Vagina (tissue), 2 donors: ENCODE measurements at regions not wholly inside any gene's neighbourhood (a gene's known extent, or its start where the extent isn't known, plus 50 kb on each side); places are given as distances from the start of the nearest gene placed in this dataset.
"Not testable (repeated sequence)": the region's sequence is repeated elsewhere in the genome, so short reads cannot be mapped to it uniquely, and the experiment has no call there.

Experiments used
- DNase-seq, 2 donors: peaks; one replicate each; pipeline ENCODE4 v3.0.0-alpha.2; 2017; ENCODE audit errors: extremely low spot score in 2 of 2
- H3K27ac ChIP-seq: fragments of 200-600 bp; sonication (generic); one replicate; pipeline ENCODE4 v1.5.1; 2019
- H3K27me3 ChIP-seq: fragments of 200-600 bp; sonication (generic); one replicate; pipeline ENCODE4 v1.5.1; 2019
- H3K36me3 ChIP-seq, 2 donors: fragments of 200-600 bp; sonication (generic); one replicate each; pipeline ENCODE4 v1.5.1; 2017 to 2019
- H3K4me1 ChIP-seq: fragments of 200-600 bp; sonication (generic); one replicate; pipeline ENCODE4 v1.5.1; 2019
- H3K4me3 ChIP-seq, 2 donors: fragments of 200-600 bp; sonication (generic); 1 replicate in 1 of 2; 2 replicates in 1 of 2; pipeline ENCODE4 v1.5.1; 2016 to 2019
- H3K9me3 ChIP-seq: fragments of 200-600 bp; sonication (generic); one replicate; pipeline ENCODE4 v1.5.1; 2019
- POLR2A ChIP-seq, 2 donors: fragments of 450-650 bp; IDR thresholded peaks; one replicate each; pipeline ENCODE4 v1.6.1; 2017; ENCODE audit warnings: antibody characterized with exemption in 2 of 2, mild to moderate bottlenecking in 2 of 2, moderate library complexity in 2 of 2
- POLR2AphosphoS5 ChIP-seq, 2 donors: sonication (generic); formaldehyde crosslinking; IDR thresholded peaks; one replicate each; pipeline ENCODE4 v1.9.0; 2017; ENCODE audit warnings: antibody characterized with exemption in 2 of 2, mild to moderate bottlenecking in 2 of 2, low read depth in 1 of 2; ENCODE audit not compliant: insufficient read depth in 1 of 2
- intact Hi-C: fragments of 100-400 bp; cut with DNase I; formaldehyde crosslinking; loops from one replicate; pipeline ENCODE4 v1.15.1; 2023
- TF ChIP-seq, protein P1 (sequence below), 3 experiments: fragments of 450-650 bp in 2 of 3; fragments of 200-600 bp in 1 of 3; sonication (generic) in 1 of 3; IDR thresholded peaks; one replicate each; pipeline ENCODE4 v1.5.1; 2017 to 2019; ENCODE audit warnings: antibody characterized with exemption in 3 of 3, mild to moderate bottlenecking in 2 of 3, moderate library complexity in 2 of 3

- H3K9me3 ChIP-seq, result no peaks in the 10 kb centered on the region
- TF ChIP-seq POLR2A (IDR thresholded peaks at IDR 0.05), result no peak
- TF ChIP-seq, protein P1, sequence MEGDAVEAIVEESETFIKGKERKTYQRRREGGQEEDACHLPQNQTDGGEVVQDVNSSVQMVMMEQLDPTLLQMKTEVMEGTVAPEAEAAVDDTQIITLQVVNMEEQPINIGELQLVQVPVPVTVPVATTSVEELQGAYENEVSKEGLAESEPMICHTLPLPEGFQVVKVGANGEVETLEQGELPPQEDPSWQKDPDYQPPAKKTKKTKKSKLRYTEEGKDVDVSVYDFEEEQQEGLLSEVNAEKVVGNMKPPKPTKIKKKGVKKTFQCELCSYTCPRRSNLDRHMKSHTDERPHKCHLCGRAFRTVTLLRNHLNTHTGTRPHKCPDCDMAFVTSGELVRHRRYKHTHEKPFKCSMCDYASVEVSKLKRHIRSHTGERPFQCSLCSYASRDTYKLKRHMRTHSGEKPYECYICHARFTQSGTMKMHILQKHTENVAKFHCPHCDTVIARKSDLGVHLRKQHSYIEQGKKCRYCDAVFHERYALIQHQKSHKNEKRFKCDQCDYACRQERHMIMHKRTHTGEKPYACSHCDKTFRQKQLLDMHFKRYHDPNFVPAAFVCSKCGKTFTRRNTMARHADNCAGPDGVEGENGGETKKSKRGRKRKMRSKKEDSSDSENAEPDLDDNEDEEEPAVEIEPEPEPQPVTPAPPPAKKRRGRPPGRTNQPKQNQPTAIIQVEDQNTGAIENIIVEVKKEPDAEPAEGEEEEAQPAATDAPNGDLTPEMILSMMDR (IDR thresholded peaks at IDR 0.05), result no peak
- TF ChIP-seq POLR2AphosphoS5 (IDR thresholded peaks at IDR 0.05; ENCODE audit: insufficient read depth in 1 of 2, low read depth in 1 of 2), result no peak
- no peaks in the 10 kb centered on the region for H3K4me1 ChIP-seq
- no peak overlapping the region for H3K4me3 ChIP-seq
- intact Hi-C loops, result no loop called here
- DNase-seq, result no peak
- H3K27me3 ChIP-seq, result no peaks in the 10 kb centered on the region
- no peak overlapping the region for H3K27ac ChIP-seq
- no peaks in the 10 kb centered on the region for H3K36me3 ChIP-seq
Measured at GRCh38 chr2:41206004-41206403, 754.1 kb upstream of the SLC8A1 start.

- no peaks in the 10 kb centered on the region for H3K36me3 ChIP-seq
- H3K4me1 ChIP-seq, result no peaks in the 10 kb centered on the region
- H3K4me3 ChIP-seq, result no peak overlapping the region
- H3K9me3 ChIP-seq, result no peaks in the 10 kb centered on the region
- H3K27ac ChIP-seq, result no peak overlapping the region
- TF ChIP-seq POLR2AphosphoS5 (IDR thresholded peaks at IDR 0.05; ENCODE audit: insufficient read depth in 1 of 2, low read depth in 1 of 2) (no peak), POLR2A (IDR thresholded peaks at IDR 0.05) (no peak)
- TF ChIP-seq, protein P1 (IDR thresholded peaks at IDR 0.05), result no peak
- no peaks in the 10 kb centered on the region for H3K27me3 ChIP-seq
- no peak for DNase-seq
- intact Hi-C loops, result no loop called here
Measured at GRCh38 chr2:41207578-41207977, 755.7 kb upstream of the SLC8A1 start.

GRCh38 chr2:41210030-41210429 is 758.1 kb upstream of the SLC8A1 start:
- H3K9me3 ChIP-seq, H3K4me1 ChIP-seq, H3K27me3 ChIP-seq, H3K36me3 ChIP-seq, intact Hi-C loops, H3K4me3 ChIP-seq, H3K27ac ChIP-seq, DNase-seq: not testable (repeated sequence)

GRCh38 chr2:41216978-41217377 is 765.1 kb upstream of the SLC8A1 start:
- intact Hi-C loops, result no loop called here
- H3K4me1 ChIP-seq, result no peaks in the 10 kb centered on the region
- no peaks in the 10 kb centered on the region for H3K27me3 ChIP-seq
- TF ChIP-seq POLR2AphosphoS5 (IDR thresholded peaks at IDR 0.05; ENCODE audit: insufficient read depth in 1 of 2, low read depth in 1 of 2) (no peak), POLR2A (IDR thresholded peaks at IDR 0.05) (no peak)
- TF ChIP-seq, protein P1 (IDR thresholded peaks at IDR 0.05), result no peak
- H3K27ac ChIP-seq, result no peak overlapping the region
- no peak for DNase-seq
- no peaks in the 10 kb centered on the region for H3K36me3 ChIP-seq
- no peak overlapping the region for H3K4me3 ChIP-seq
- no peaks in the 10 kb centered on the region for H3K9me3 ChIP-seq

- Histone ChIP-seq H3K27ac (no peak overlapping the region), H3K4me1 (no peaks in the 10 kb centered on the region), H3K36me3 (no peaks in the 10 kb centered on the region), H3K4me3 (no peak overlapping the region), H3K9me3 (no peaks in the 10 kb centered on the region), H3K27me3 (no peaks in the 10 kb centered on the region)
- TF ChIP-seq POLR2A (IDR thresholded peaks at IDR 0.05) (no peak), POLR2AphosphoS5 (IDR thresholded peaks at IDR 0.05; ENCODE audit: insufficient read depth in 1 of 2, low read depth in 1 of 2) (no peak)
- TF ChIP-seq, protein P1 (IDR thresholded peaks at IDR 0.05), result no peak
- DNase-seq, result no peak
- intact Hi-C loops, result no loop called here
Measured at GRCh38 chr2:41222593-41222992, 770.7 kb upstream of the SLC8A1 start.

- intact Hi-C loops, result no loop called here
- TF ChIP-seq, protein P1 (IDR thresholded peaks at IDR 0.05), result no peak
- TF ChIP-seq POLR2AphosphoS5 (IDR thresholded peaks at IDR 0.05; ENCODE audit: insufficient read depth in 1 of 2, low read depth in 1 of 2), result no peak
- TF ChIP-seq POLR2A (IDR thresholded peaks at IDR 0.05), result no peak
Measured at GRCh38 chr2:41234093-41234492, 782.2 kb upstream of the SLC8A1 start.

More at GRCh38 chr2:41234093-41234492, 782.2 kb upstream of the SLC8A1 start:
- H3K9me3 ChIP-seq, result no peaks in the 10 kb centered on the region
- DNase-seq, result no peak
- no peak overlapping the region for H3K27ac ChIP-seq
- no peaks in the 10 kb centered on the region for H3K36me3 ChIP-seq
- no peaks in the 10 kb centered on the region for H3K27me3 ChIP-seq
- H3K4me3 ChIP-seq, result no peak overlapping the region
- no peaks in the 10 kb centered on the region for H3K4me1 ChIP-seq
